KMS-11 (cell line): ENCODE measurements at regions not wholly inside any gene's neighbourhood (a gene's known extent, or its start where the extent isn't known, plus 50 kb on each side); places are given as distances from the start of the nearest gene placed in this dataset.

Experiments
- H2AFZ ChIP-seq: fragments of 200-600 bp; sonication (generic); 2 replicates; pipeline ENCODE4 v1.6.1; 2016; ENCODE audit warnings: antibody characterized with exemption, mixed run types, low read depth
- H3K27ac ChIP-seq: fragments of 200-600 bp; sonication (generic); 2 replicates; pipeline ENCODE4 v1.6.1; 2016; ENCODE audit warnings: mild to moderate bottlenecking, mixed run types
- H3K27me3 ChIP-seq: fragments of 200-600 bp; sonication (generic); 2 replicates; pipeline ENCODE4 v1.6.1; 2017; ENCODE audit warnings: mild to moderate bottlenecking, low read depth, mixed run types, moderate library complexity; ENCODE audit not compliant: insufficient read depth
- H3K36me3 ChIP-seq: fragments of 200-600 bp; sonication (generic); 2 replicates; pipeline ENCODE4 v1.6.1; 2017; ENCODE audit warnings: mild to moderate bottlenecking, mixed run types; ENCODE audit not compliant: insufficient read depth
- H3K4me1 ChIP-seq: fragments of 200-600 bp; sonication (generic); 2 replicates; pipeline ENCODE4 v1.6.1; 2016; ENCODE audit warnings: mild to moderate bottlenecking, low read depth, mixed run types; ENCODE audit not compliant: poor library complexity, severe bottlenecking
- H3K4me2 ChIP-seq: fragments of 200-600 bp; sonication (generic); 2 replicates; pipeline ENCODE4 v1.7.0; 2016; ENCODE audit warnings: mild to moderate bottlenecking, mixed run types
- H3K4me3 ChIP-seq: fragments of 200-600 bp; sonication (generic); IDR thresholded peaks from 2 replicates; pipeline ENCODE4 v1.6.1; 2017; ENCODE audit warnings: low read depth, low read length, mixed read lengths; ENCODE audit not compliant: insufficient read depth
- H3K79me2 ChIP-seq: fragments of 200-600 bp; sonication (generic); 2 replicates; pipeline ENCODE4 v1.6.1; 2016; ENCODE audit warnings: low read depth, mixed run types; ENCODE audit not compliant: insufficient read depth
- H3K9ac ChIP-seq: fragments of 200-600 bp; sonication (generic); 2 replicates; pipeline ENCODE4 v1.6.1; 2016; ENCODE audit warnings: mild to moderate bottlenecking, mixed run types
- H4K20me1 ChIP-seq: fragments of 200-600 bp; sonication (generic); 2 replicates; pipeline ENCODE4 v1.6.1; 2016; ENCODE audit warnings: mild to moderate bottlenecking, mixed run types; ENCODE audit not compliant: insufficient read depth
- CTCF ChIP-seq: fragments of 200-600 bp; sonication (generic); conservative IDR thresholded peaks from 2 replicates; pipeline ENCODE4 v1.6.1; 2017; ENCODE audit warnings: low read depth, mild to moderate bottlenecking, antibody characterized with exemption, low read length, moderate library complexity, mixed read lengths

GRCh38 chr7:124202546-124202945, 169.7 kb upstream of the TMEM229A start:
- Histone ChIP-seq H3K27ac (no peak overlapping the region), H3K36me3 (no peaks in the 10 kb centered on the region), H4K20me1 (no peaks in the 10 kb centered on the region), H2AFZ (no peak overlapping the region), H3K4me2 (no peak overlapping the region), H3K79me2 (no peaks in the 10 kb centered on the region), H3K27me3 (no peaks in the 10 kb centered on the region), H3K4me1 (peaks cover 2% of the 10 kb centered on the region), H3K9ac (no peak overlapping the region), H3K4me3 (no peak overlapping the region)
- TF ChIP-seq CTCF: no peak

GRCh38 chr7:124201768-124202349, 169.0 kb upstream of the TMEM229A start:
- H3K4me1 ChIP-seq: no peaks in the 10 kb centered on the region
- no peaks in the 10 kb centered on the region for H3K27me3 ChIP-seq
- no peak overlapping the region for H3K9ac ChIP-seq
- no peaks in the 10 kb centered on the region for H3K79me2 ChIP-seq
- no peaks in the 10 kb centered on the region for H4K20me1 ChIP-seq
- no peaks in the 10 kb centered on the region for H3K36me3 ChIP-seq
- no peak overlapping the region for H3K4me3 ChIP-seq
- H3K27ac ChIP-seq: no peak overlapping the region
- H3K4me2 ChIP-seq: no peak overlapping the region
- H2AFZ ChIP-seq: no peak overlapping the region
- no peak for TF ChIP-seq CTCF

GRCh38 chr7:124196519-124196918, 163.7 kb upstream of the TMEM229A start:
- H3K4me1 ChIP-seq: no peaks in the 10 kb centered on the region
- no peak for TF ChIP-seq CTCF
- no peaks in the 10 kb centered on the region for H3K79me2 ChIP-seq
- H4K20me1 ChIP-seq: no peaks in the 10 kb centered on the region
- no peak overlapping the region for H2AFZ ChIP-seq
- no peak overlapping the region for H3K4me2 ChIP-seq
- no peak overlapping the region for H3K9ac ChIP-seq
- no peak overlapping the region for H3K4me3 ChIP-seq
- no peak overlapping the region for H3K27ac ChIP-seq
- no peaks in the 10 kb centered on the region for H3K36me3 ChIP-seq
- H3K27me3 ChIP-seq: no peaks in the 10 kb centered on the region

GRCh38 chr7:124192885-124193284, 160.0 kb upstream of the TMEM229A start:
- Histone ChIP-seq H4K20me1 (no peaks in the 10 kb centered on the region), H3K27ac (no peak overlapping the region), H2AFZ (no peak overlapping the region), H3K4me2 (no peak overlapping the region), H3K9ac (no peak overlapping the region), H3K4me3 (no peak overlapping the region), H3K79me2 (no peaks in the 10 kb centered on the region), H3K4me1 (peaks cover 10% of the 10 kb centered on the region), H3K27me3 (no peaks in the 10 kb centered on the region), H3K36me3 (no peaks in the 10 kb centered on the region)
- TF ChIP-seq CTCF: no peak
